K562 (cell line): ENCODE measurements at regions not wholly inside any gene's neighbourhood (a gene's known extent, or its start where the extent isn't known, plus 50 kb on each side); places are given as distances from the start of the nearest gene placed in this dataset.

Source experiments
- ARNT ChIP-seq, 2 experiments: fragments of 450-650 bp; IDR thresholded peaks; 2 replicates each; pipeline ENCODE4 v1.6.1; 2016; ENCODE audit warnings: mild to moderate bottlenecking in 1 of 2
- ATF3 ChIP-seq, 2 experiments: fragments of 450-650 bp in 1 of 2; sonication (generic) in 1 of 2; formaldehyde crosslinking in 1 of 2; IDR thresholded peaks in 1 of 2; conservative IDR thresholded peaks in 1 of 2; 2 replicates each; pipeline versions ENCODE4 v1.6.1 to v1.8.1; 2016 to 2023; ENCODE audit warnings: mild to moderate bottlenecking in 2 of 2, moderate library complexity in 2 of 2, inconsistent platforms in 1 of 2, missing genetic modification reagents in 1 of 2
- ATF6 ChIP-seq: sonication (generic); formaldehyde crosslinking; IDR thresholded peaks from 2 replicates; pipeline ENCODE4 v1.4.0; 2020; ENCODE audit warnings: mild to moderate bottlenecking, missing genetic modification reagents
- BHLHE40 ChIP-seq: IDR thresholded peaks from 2 replicates; pipeline ENCODE4 v1.6.1; 2011; ENCODE audit warnings: low read length, improper control_type of control experiment
- CBFB ChIP-seq: sonication (generic); formaldehyde crosslinking; IDR thresholded peaks from 2 replicates; pipeline ENCODE4 v1.4.0; 2020; ENCODE audit warnings: mild to moderate bottlenecking, missing genetic modification reagents
- DNMT1 ChIP-seq: fragments of 450-650 bp; IDR thresholded peaks from 2 replicates; pipeline ENCODE4 v1.6.1; 2016; ENCODE audit warnings: antibody characterized with exemption, mild to moderate bottlenecking
- ELK1 ChIP-seq: sonication (generic); formaldehyde crosslinking; IDR thresholded peaks from 2 replicates; pipeline ENCODE4 v1.8.1; 2022; ENCODE audit warnings: missing genetic modification reagents
- EP300 ChIP-seq: IDR thresholded peaks from 2 replicates; pipeline ENCODE4 v1.6.1; 2012; ENCODE audit warnings: low read length, improper control_type of control experiment
- HSF4 ChIP-seq: fragments of 250-450 bp; sonication (Bioruptor Pico); IDR thresholded peaks from 2 replicates; pipeline ENCODE4 v2.1.2; 2022; ENCODE audit warnings: mild to moderate bottlenecking, moderate library complexity, borderline replicate concordance
- NELFE ChIP-seq: IDR thresholded peaks from 2 replicates; pipeline ENCODE4 v1.6.1; 2011; ENCODE audit warnings: mild to moderate bottlenecking; ENCODE audit not compliant: insufficient read depth, insufficient read length
- NFXL1 ChIP-seq: fragments of 450-650 bp; formaldehyde crosslinking; IDR thresholded peaks from 2 replicates; pipeline ENCODE4 v1.4.0; 2021; ENCODE audit warnings: mild to moderate bottlenecking
- POU5F1 ChIP-seq: fragments of 150-350 bp; IDR thresholded peaks from 2 replicates; pipeline ENCODE4 v1.6.1; 2014; ENCODE audit warnings: borderline replicate concordance, low read length, low read depth, mild to moderate bottlenecking; ENCODE audit not compliant: partially characterized antibody
- PRMT5 ChIP-seq: sonication (generic); formaldehyde crosslinking; IDR thresholded peaks from 2 replicates; pipeline ENCODE4 v1.5.0; 2020; ENCODE audit warnings: missing genetic modification reagents
- RCOR1 ChIP-seq, 2 experiments: IDR thresholded peaks; 2 replicates each; pipeline ENCODE4 v1.6.1; 2012; ENCODE audit warnings: low read depth in 2 of 2, low read length in 2 of 2, borderline replicate concordance in 1 of 2, improper control_type of control experiment in 1 of 2
- SMC3 ChIP-seq: conservative IDR thresholded peaks from 2 replicates; pipeline ENCODE4 v1.6.1; 2011; ENCODE audit warnings: low read depth, low read length, improper control_type of control experiment; ENCODE audit not compliant: insufficient read depth
- STAG1 ChIP-seq: sonication (generic); formaldehyde crosslinking; IDR thresholded peaks from 2 replicates; pipeline ENCODE4 v1.5.0; 2020; ENCODE audit warnings: missing genetic modification reagents, borderline replicate concordance
- TF ChIP-seq, protein P1 (sequence below): sonication (generic); formaldehyde crosslinking; IDR thresholded peaks from 2 replicates; pipeline ENCODE4 v1.9.0; 2022; ENCODE audit warnings: mild to moderate bottlenecking, missing genetic modification reagents
- TF ChIP-seq, protein P2 (sequence below), 2 experiments: fragments of 450-650 bp; conservative IDR thresholded peaks; 2 replicates each; pipeline ENCODE4 v1.6.1; 2017; ENCODE audit warnings: mild to moderate bottlenecking in 2 of 2, moderate library complexity in 2 of 2
- TF ChIP-seq, protein P3 (sequence below): fragments of 450-650 bp; IDR thresholded peaks from 2 replicates; pipeline ENCODE4 v1.6.1; 2018; ENCODE audit not compliant: partially characterized antibody

GRCh38 chr7:12801107-12801506, 113.7 kb downstream of the ARL4A start (continued):
- TF ChIP-seq, protein P1, sequence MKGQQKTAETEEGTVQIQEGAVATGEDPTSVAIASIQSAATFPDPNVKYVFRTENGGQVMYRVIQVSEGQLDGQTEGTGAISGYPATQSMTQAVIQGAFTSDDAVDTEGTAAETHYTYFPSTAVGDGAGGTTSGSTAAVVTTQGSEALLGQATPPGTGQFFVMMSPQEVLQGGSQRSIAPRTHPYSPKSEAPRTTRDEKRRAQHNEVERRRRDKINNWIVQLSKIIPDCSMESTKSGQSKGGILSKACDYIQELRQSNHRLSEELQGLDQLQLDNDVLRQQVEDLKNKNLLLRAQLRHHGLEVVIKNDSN (CRISPR knock-in tag), result no peak
- TF ChIP-seq, protein P2, sequence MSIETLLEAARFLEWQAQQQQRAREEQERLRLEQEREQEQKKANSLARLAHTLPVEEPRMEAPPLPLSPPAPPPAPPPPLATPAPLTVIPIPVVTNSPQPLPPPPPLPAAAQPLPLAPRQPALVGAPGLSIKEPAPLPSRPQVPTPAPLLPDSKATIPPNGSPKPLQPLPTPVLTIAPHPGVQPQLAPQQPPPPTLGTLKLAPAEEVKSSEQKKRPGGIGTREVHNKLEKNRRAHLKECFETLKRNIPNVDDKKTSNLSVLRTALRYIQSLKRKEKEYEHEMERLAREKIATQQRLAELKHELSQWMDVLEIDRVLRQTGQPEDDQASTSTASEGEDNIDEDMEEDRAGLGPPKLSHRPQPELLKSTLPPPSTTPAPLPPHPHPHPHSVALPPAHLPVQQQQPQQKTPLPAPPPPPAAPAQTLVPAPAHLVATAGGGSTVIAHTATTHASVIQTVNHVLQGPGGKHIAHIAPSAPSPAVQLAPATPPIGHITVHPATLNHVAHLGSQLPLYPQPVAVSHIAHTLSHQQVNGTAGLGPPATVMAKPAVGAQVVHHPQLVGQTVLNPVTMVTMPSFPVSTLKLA (conservative IDR thresholded peaks at IDR 0.05), result no peak
- TF ChIP-seq NELFE, result no peak
- 0 out of 2 replicates have a peak, but pooled peaks have one; percentile 6 for TF ChIP-seq EP300
- peak; percentile 78 for TF ChIP-seq ATF3 (IDR thresholded peaks at IDR 0.05)
- no peak for TF ChIP-seq ATF3 (CRISPR knock-in tag; conservative IDR thresholded peaks at IDR 0.05)
- no peak for TF ChIP-seq DNMT1
- no peak for TF ChIP-seq POU5F1
- no peak for TF ChIP-seq ARNT (IDR thresholded peaks at IDR 0.05)
- no peak for TF ChIP-seq BHLHE40
- TF ChIP-seq ELK1 (CRISPR knock-in tag), result no peak
- TF ChIP-seq SMC3, result no peak
- TF ChIP-seq RCOR1 (IDR thresholded peaks at IDR 0.05; ENCODE audit: borderline replicate concordance in 1 of 2, low read depth in 2 of 2, low read length in 2 of 2), result no peak
- TF ChIP-seq, protein P3, sequence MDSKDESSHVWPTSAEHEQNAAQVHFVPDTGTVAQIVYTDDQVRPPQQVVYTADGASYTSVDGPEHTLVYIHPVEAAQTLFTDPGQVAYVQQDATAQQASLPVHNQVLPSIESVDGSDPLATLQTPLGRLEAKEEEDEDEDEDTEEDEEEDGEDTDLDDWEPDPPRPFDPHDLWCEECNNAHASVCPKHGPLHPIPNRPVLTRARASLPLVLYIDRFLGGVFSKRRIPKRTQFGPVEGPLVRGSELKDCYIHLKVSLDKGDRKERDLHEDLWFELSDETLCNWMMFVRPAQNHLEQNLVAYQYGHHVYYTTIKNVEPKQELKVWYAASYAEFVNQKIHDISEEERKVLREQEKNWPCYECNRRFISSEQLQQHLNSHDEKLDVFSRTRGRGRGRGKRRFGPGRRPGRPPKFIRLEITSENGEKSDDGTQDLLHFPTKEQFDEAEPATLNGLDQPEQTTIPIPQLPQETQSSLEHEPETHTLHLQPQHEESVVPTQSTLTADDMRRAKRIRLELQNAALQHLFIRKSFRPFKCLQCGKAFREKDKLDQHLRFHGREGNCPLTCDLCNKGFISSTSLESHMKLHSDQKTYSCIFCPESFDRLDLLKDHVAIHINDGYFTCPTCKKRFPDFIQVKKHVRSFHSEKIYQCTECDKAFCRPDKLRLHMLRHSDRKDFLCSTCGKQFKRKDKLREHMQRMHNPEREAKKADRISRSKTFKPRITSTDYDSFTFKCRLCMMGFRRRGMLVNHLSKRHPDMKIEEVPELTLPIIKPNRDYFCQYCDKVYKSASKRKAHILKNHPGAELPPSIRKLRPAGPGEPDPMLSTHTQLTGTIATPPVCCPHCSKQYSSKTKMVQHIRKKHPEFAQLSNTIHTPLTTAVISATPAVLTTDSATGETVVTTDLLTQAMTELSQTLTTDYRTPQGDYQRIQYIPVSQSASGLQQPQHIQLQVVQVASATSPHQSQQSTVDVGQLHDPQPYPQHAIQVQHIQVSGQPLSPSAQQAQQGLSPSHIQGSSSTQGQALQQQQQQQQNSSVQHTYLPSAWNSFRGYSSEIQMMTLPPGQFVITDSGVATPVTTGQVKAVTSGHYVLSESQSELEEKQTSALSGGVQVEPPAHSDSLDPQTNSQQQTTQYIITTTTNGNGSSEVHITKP, result no peak
- TF ChIP-seq STAG1 (CRISPR knock-in tag), result no peak
- TF ChIP-seq ATF6 (CRISPR knock-in tag), result no peak
- TF ChIP-seq HSF4 (CRISPR knock-in tag), result no peak
- no peak for TF ChIP-seq PRMT5
- TF ChIP-seq NFXL1 (CRISPR knock-in tag), result no peak
- no peak for TF ChIP-seq CBFB (CRISPR knock-in tag)
